Uterus (tissue), 3 donors: ENCODE measurements at regions not wholly inside any gene's neighbourhood (a gene's known extent, or its start where the extent isn't known, plus 50 kb on each side); places are given as distances from the start of the nearest gene placed in this dataset.

Source experiments
- DNase-seq, 2 donors: peaks; one replicate each; pipeline ENCODE4 v3.0.0-alpha.2; 2019 to 2020
- H3K27ac ChIP-seq, 2 donors: fragments of 200-600 bp; sonication (generic); 1 replicate in 1 of 2; 2 replicates in 1 of 2; pipeline ENCODE4 v1.5.1; 2016 to 2018
- H3K27me3 ChIP-seq, 2 donors: fragments of 200-600 bp; sonication (generic); one replicate each; pipeline ENCODE4 v1.5.1; 2018 to 2019; ENCODE audit warnings: control low read depth in 1 of 2
- H3K36me3 ChIP-seq, 2 donors: fragments of 200-600 bp; sonication (generic); one replicate each; pipeline ENCODE4 v1.5.1; 2019; ENCODE audit warnings: control low read depth in 1 of 2
- H3K4me1 ChIP-seq, 2 donors: fragments of 200-600 bp; sonication (generic); one replicate each; pipeline ENCODE4 v1.5.1; 2018 to 2019; ENCODE audit warnings: control low read depth in 1 of 2
- H3K4me3 ChIP-seq, 2 donors: fragments of 200-600 bp; sonication (generic); 1 replicate in 1 of 2; 2 replicates in 1 of 2; pipeline ENCODE4 v1.5.1; 2018 to 2019; ENCODE audit warnings: mild to moderate bottlenecking in 1 of 2
- H3K9me3 ChIP-seq, 2 donors: fragments of 200-600 bp; sonication (generic); one replicate each; pipeline ENCODE4 v1.5.1; 2019; ENCODE audit warnings: control low read depth in 1 of 2
- CTCF ChIP-seq, 4 experiments: fragments of 200-600 bp in 2 of 4; fragments of 450-650 bp in 2 of 4; sonication (generic) in 2 of 4; IDR thresholded peaks; one replicate each; pipeline ENCODE4 v1.5.1; 2016 to 2019; ENCODE audit warnings: antibody characterized with exemption in 4 of 4, mild to moderate bottlenecking in 2 of 4, moderate library complexity in 1 of 4
- POLR2A ChIP-seq, 2 donors: fragments of 450-650 bp; IDR thresholded peaks; one replicate each; pipeline ENCODE4 v1.6.1; 2016; ENCODE audit warnings: antibody characterized with exemption in 2 of 2, mild to moderate bottlenecking in 1 of 2, moderate library complexity in 1 of 2
- intact Hi-C: fragments of 100-400 bp; cut with DNase I; formaldehyde crosslinking; loops from one replicate; pipeline ENCODE4 v1.15.1; 2023; ENCODE audit warnings: low total_unique reads
- donor health status: DM: yes; HTN: yes; CAD: no.

- no peak for TF ChIP-seq CTCF (IDR thresholded peaks at IDR 0.05)
- TF ChIP-seq POLR2A (IDR thresholded peaks at IDR 0.05) = no peak
- no peaks in the 10 kb centered on the region for H3K4me1 ChIP-seq
- no peak for DNase-seq
- H3K36me3 ChIP-seq = no peaks in the 10 kb centered on the region
- intact Hi-C loops = no loop called here
- H3K4me3 ChIP-seq = no peak overlapping the region
- no peaks in the 10 kb centered on the region for H3K27me3 ChIP-seq
- no peak overlapping the region for H3K27ac ChIP-seq
- H3K9me3 ChIP-seq = no peaks in the 10 kb centered on the region
These were observed 603.7 kb upstream of the CFAP20DC start for GRCh38 chr3:59653405-59654122.

GRCh38 chr3:59644479-59645402, 594.9 kb upstream of the CFAP20DC start:
- H3K36me3 ChIP-seq = no peaks in the 10 kb centered on the region
- H3K4me1 ChIP-seq = no peaks in the 10 kb centered on the region
- no peaks in the 10 kb centered on the region for H3K27me3 ChIP-seq
- no peaks in the 10 kb centered on the region for H3K9me3 ChIP-seq
- intact Hi-C loops = no loop called here
- H3K27ac ChIP-seq = no peak overlapping the region
- H3K4me3 ChIP-seq = no peak overlapping the region
- TF ChIP-seq POLR2A (IDR thresholded peaks at IDR 0.05) (no peak), CTCF (IDR thresholded peaks at IDR 0.05) (no peak)
- DNase-seq = no peak

- TF ChIP-seq POLR2A (IDR thresholded peaks at IDR 0.05) (no peak), CTCF (IDR thresholded peaks at IDR 0.05) (no peak)
- Histone ChIP-seq H3K36me3 (no peaks in the 10 kb centered on the region), H3K27ac (no peak overlapping the region), H3K9me3 (no peaks in the 10 kb centered on the region), H3K27me3 (no peaks in the 10 kb centered on the region), H3K4me1 (no peaks in the 10 kb centered on the region), H3K4me3 (no peak overlapping the region)
- intact Hi-C loops = no loop called here
- DNase-seq = peak in 1 of 2 donors; percentile 28
These were observed 591.5 kb upstream of the CFAP20DC start for GRCh38 chr3:59641169-59641899.

- Histone ChIP-seq H3K4me3 (no peak overlapping the region), H3K36me3 (no peaks in the 10 kb centered on the region), H3K4me1 (peaks cover 0 to 3% of the 10 kb centered on the region in 2 donors), H3K27ac (no peak overlapping the region), H3K9me3 (no peaks in the 10 kb centered on the region), H3K27me3 (no peaks in the 10 kb centered on the region)
- TF ChIP-seq POLR2A (IDR thresholded peaks at IDR 0.05) (no peak), CTCF (IDR thresholded peaks at IDR 0.05) (no peak)
- intact Hi-C loops = no loop called here
- DNase-seq = no peak
These were observed 583.1 kb upstream of the CFAP20DC start for GRCh38 chr3:59632760-59633573.
